Spleen (tissue), 7 donors: ENCODE measurements at regions not wholly inside any gene's neighbourhood (a gene's known extent, or its start where the extent isn't known, plus 50 kb on each side); places are given as distances from the start of the nearest gene placed in this dataset.

Experiments used
- POLR2A ChIP-seq, 3 donors: fragments of 450-650 bp; IDR thresholded peaks; one replicate each; pipeline ENCODE4 v1.5.1; 2017; ENCODE audit warnings: antibody characterized with exemption in 3 of 3, mild to moderate bottlenecking in 1 of 3
- TF ChIP-seq, protein P1 (sequence below), 11 experiments: fragments of 200-600 bp in 7 of 11; fragments of 450-650 bp in 4 of 11; sonication (generic) in 4 of 11; IDR thresholded peaks in 8 of 11; conservative IDR thresholded peaks in 3 of 11; 1 replicate in 7 of 11; 2 replicates in 4 of 11; pipeline versions ENCODE4 v1.4.0 to v1.8.0; 2016 to 2021; ENCODE audit warnings: antibody characterized with exemption in 11 of 11, inconsistent platforms in 4 of 11, mild to moderate bottlenecking in 1 of 11
- donor health status: DM: no; HTN: no; CAD: no; lungs with moderate emphysema.
- donor health status: DM: no; HTN: no; CAD: no.
- donor health status: DM: no; HTN: no; CAD: no.

DNA sequence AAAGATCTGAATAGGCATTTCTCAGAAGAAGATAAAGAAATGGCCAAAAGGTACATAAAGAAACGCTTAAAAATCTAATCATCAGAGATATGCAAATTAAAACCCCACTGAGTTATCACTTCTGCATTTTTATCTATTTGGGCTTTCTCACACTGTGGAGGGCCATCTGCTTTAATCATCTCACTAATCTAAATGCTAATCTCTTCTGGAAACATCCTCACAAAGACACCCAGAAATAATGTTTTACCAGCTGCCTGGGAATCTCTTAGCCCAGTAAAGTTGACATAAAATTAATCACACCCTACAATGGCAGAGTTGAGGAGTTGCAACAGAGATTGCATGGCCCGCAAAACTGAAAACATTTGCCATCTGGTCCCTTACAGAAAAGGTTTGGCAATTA lies 407.9 kb upstream of the CYLC2 start:
- TF ChIP-seq, protein P1, sequence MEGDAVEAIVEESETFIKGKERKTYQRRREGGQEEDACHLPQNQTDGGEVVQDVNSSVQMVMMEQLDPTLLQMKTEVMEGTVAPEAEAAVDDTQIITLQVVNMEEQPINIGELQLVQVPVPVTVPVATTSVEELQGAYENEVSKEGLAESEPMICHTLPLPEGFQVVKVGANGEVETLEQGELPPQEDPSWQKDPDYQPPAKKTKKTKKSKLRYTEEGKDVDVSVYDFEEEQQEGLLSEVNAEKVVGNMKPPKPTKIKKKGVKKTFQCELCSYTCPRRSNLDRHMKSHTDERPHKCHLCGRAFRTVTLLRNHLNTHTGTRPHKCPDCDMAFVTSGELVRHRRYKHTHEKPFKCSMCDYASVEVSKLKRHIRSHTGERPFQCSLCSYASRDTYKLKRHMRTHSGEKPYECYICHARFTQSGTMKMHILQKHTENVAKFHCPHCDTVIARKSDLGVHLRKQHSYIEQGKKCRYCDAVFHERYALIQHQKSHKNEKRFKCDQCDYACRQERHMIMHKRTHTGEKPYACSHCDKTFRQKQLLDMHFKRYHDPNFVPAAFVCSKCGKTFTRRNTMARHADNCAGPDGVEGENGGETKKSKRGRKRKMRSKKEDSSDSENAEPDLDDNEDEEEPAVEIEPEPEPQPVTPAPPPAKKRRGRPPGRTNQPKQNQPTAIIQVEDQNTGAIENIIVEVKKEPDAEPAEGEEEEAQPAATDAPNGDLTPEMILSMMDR (IDR thresholded peaks at IDR 0.05 in 8 of 11, conservative IDR thresholded peaks at IDR 0.05 in 3 of 11) = no peak
- TF ChIP-seq POLR2A (IDR thresholded peaks at IDR 0.05) = no peak
